ENCODE measurements at regions not wholly inside any gene's neighbourhood (a gene's known extent, or its start where the extent isn't known, plus 50 kb on each side); places are given as distances from the start of the nearest gene placed in this dataset.

GRCh38 chr1:22385537-22385936, 66.1 kb upstream of the ZBTB40 start:
- H3K36me3 Mint-ChIP-seq (ENCODE audit: low read depth): no peaks in the 10 kb centered on the region
- H3K4me3 Mint-ChIP-seq: no peak overlapping the region
- H3K9me3 Mint-ChIP-seq: no peaks in the 10 kb centered on the region
- H3K27ac Mint-ChIP-seq: no peak overlapping the region
- no peak for DNase-seq
- TF ChIP-seq, protein P1, sequence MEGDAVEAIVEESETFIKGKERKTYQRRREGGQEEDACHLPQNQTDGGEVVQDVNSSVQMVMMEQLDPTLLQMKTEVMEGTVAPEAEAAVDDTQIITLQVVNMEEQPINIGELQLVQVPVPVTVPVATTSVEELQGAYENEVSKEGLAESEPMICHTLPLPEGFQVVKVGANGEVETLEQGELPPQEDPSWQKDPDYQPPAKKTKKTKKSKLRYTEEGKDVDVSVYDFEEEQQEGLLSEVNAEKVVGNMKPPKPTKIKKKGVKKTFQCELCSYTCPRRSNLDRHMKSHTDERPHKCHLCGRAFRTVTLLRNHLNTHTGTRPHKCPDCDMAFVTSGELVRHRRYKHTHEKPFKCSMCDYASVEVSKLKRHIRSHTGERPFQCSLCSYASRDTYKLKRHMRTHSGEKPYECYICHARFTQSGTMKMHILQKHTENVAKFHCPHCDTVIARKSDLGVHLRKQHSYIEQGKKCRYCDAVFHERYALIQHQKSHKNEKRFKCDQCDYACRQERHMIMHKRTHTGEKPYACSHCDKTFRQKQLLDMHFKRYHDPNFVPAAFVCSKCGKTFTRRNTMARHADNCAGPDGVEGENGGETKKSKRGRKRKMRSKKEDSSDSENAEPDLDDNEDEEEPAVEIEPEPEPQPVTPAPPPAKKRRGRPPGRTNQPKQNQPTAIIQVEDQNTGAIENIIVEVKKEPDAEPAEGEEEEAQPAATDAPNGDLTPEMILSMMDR (IDR thresholded peaks at IDR 0.05): no peak
- no peaks in the 10 kb centered on the region for H3K4me1 Mint-ChIP-seq
- peaks cover 69% of the 10 kb centered on the region for H3K27me3 Mint-ChIP-seq (ENCODE audit: low read depth, poor library complexity)

DNA sequence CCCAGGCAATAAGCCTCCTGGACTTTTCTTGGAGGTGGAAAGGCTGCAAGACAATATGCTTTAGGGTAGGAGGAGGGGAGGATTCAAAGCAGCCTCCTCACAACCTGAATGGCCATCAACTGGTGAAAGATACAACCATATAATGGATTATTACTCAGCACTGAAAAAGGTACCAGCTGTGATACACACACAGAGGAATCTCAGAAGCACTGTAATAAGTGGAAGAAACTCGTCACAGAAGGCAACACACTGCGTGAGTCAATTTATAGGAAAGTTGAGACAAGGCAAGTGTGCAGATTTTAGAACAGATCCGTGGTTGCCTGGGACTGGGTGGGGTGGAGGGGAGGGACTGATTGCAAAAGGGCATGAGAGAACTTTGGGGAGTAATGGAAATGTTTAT, 64.9 kb upstream of the ZBTB40 start:
- Mint-ChIP-seq H3K9me3 (no peaks in the 10 kb centered on the region), H3K27ac (no peak overlapping the region), H3K4me1 (no peaks in the 10 kb centered on the region), H3K4me3 (no peak overlapping the region), H3K27me3 (ENCODE audit: low read depth, poor library complexity) (peaks cover 70% of the 10 kb centered on the region), H3K36me3 (ENCODE audit: low read depth) (no peaks in the 10 kb centered on the region)
- DNase-seq: no peak
- TF ChIP-seq, protein P1 (IDR thresholded peaks at IDR 0.05): no peak

GRCh38 chr1:22387919-22388580, 63.6 kb upstream of the ZBTB40 start:
- Mint-ChIP-seq H3K4me3 (no peak overlapping the region), H3K4me1 (no peaks in the 10 kb centered on the region), H3K9me3 (no peaks in the 10 kb centered on the region), H3K27me3 (ENCODE audit: low read depth, poor library complexity) (peaks cover 75% of the 10 kb centered on the region), H3K36me3 (ENCODE audit: low read depth) (no peaks in the 10 kb centered on the region), H3K27ac (no peak overlapping the region)
- DNase-seq: no peak
- TF ChIP-seq, protein P1 (IDR thresholded peaks at IDR 0.05): no peak

- no peaks in the 10 kb centered on the region for H3K4me1 Mint-ChIP-seq
- no peaks in the 10 kb centered on the region for H3K36me3 Mint-ChIP-seq (ENCODE audit: low read depth)
- no peak overlapping the region for H3K27ac Mint-ChIP-seq
- H3K9me3 Mint-ChIP-seq: no peaks in the 10 kb centered on the region
- H3K4me3 Mint-ChIP-seq: no peak overlapping the region
- no peak for DNase-seq
- TF ChIP-seq, protein P1 (IDR thresholded peaks at IDR 0.05): no peak
- H3K27me3 Mint-ChIP-seq (ENCODE audit: low read depth, poor library complexity): peaks cover 72% of the 10 kb centered on the region
Observed at GRCh38 chr1:22388671-22389450, 62.8 kb upstream of the ZBTB40 start.

DNA sequence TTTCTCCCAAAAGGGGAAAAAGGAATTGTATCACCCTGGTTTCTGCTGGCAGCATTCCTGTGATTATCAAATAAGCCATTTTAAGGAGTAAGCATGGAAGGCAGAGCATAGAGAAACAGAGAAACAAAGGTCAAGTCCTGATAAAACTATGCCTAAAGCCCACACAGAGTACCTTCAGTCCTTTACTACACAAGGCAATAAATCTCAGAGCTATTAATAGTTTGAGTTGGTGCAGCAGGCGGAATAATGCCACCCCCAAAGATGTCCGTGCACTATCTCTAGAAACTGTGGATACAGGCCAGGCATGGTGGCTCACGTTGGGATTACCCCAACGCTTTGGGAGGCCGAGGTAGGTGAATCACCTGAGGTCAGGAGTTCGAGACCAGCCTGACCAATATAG, 58.1 kb upstream of the ZBTB40 start:
- TF ChIP-seq, protein P1 (IDR thresholded peaks at IDR 0.05): no peak
- no peak for DNase-seq
- no peaks in the 10 kb centered on the region for H3K4me1 Mint-ChIP-seq
- H3K27me3 Mint-ChIP-seq (ENCODE audit: low read depth, poor library complexity): peaks cover 76% of the 10 kb centered on the region
- no peak overlapping the region for H3K27ac Mint-ChIP-seq
- no peaks in the 10 kb centered on the region for H3K9me3 Mint-ChIP-seq
- no peak overlapping the region for H3K4me3 Mint-ChIP-seq
- H3K36me3 Mint-ChIP-seq (ENCODE audit: low read depth): no peaks in the 10 kb centered on the region

All from nephron progenitor cell (in vitro differentiated cells).